Trophoblast cell (in vitro differentiated cells and primary cell): ENCODE measurements at regions not wholly inside any gene's neighbourhood (a gene's known extent, or its start where the extent isn't known, plus 50 kb on each side); places are given as distances from the start of the nearest gene placed in this dataset.
"Not testable (repeated sequence)": the region's sequence is repeated elsewhere in the genome, so short reads cannot be mapped to it uniquely, and the experiment has no call there.

Source experiments
- DNase-seq, 2 donors: peaks; one replicate each; pipeline ENCODE4 v3.0.0-alpha.2; 2016
- H2AFZ ChIP-seq: 2 replicates; pipeline ENCODE4 v1.6.1; 2013; ENCODE audit warnings: low read length, moderate library complexity, mild to moderate bottlenecking; ENCODE audit not compliant: insufficient read depth, poor library complexity
- H2AK5ac ChIP-seq: 2 replicates; pipeline ENCODE4 v1.6.1; 2013; ENCODE audit warnings: mild to moderate bottlenecking, low read length
- H2BK120ac ChIP-seq: 2 replicates; pipeline ENCODE4 v1.6.1; 2013; ENCODE audit warnings: low read length, mild to moderate bottlenecking, moderate library complexity; ENCODE audit not compliant: insufficient read depth, poor library complexity
- H2BK12ac ChIP-seq: 2 replicates; pipeline ENCODE4 v1.6.1; 2013; ENCODE audit warnings: mild to moderate bottlenecking, low read length, moderate library complexity
- H2BK5ac ChIP-seq: 2 replicates; pipeline ENCODE4 v1.6.1; 2013; ENCODE audit warnings: low read length, low read depth, moderate library complexity, mild to moderate bottlenecking; ENCODE audit not compliant: poor library complexity
- H3K14ac ChIP-seq: 2 replicates; pipeline ENCODE4 v1.6.1; 2013; ENCODE audit warnings: mild to moderate bottlenecking, low read length
- H3K18ac ChIP-seq: 2 replicates; pipeline ENCODE4 v1.6.1; 2013; ENCODE audit warnings: mild to moderate bottlenecking, low read length
- H3K23ac ChIP-seq: 2 replicates; pipeline ENCODE4 v1.6.1; 2013; ENCODE audit warnings: low read length
- H3K27ac ChIP-seq: 2 replicates; pipeline ENCODE4 v1.5.1; 2013; ENCODE audit warnings: low read depth, mild to moderate bottlenecking, inconsistent platforms, low read length, moderate library complexity
- H3K27me3 ChIP-seq: 2 replicates; pipeline ENCODE4 v1.6.1; 2013; ENCODE audit warnings: inconsistent platforms, mild to moderate bottlenecking, low read length, moderate library complexity; ENCODE audit not compliant: insufficient read depth
- H3K36me3 ChIP-seq, 2 experiments: 1 replicate in 1 of 2; 2 replicates in 1 of 2; pipeline ENCODE4 v1.6.1; 2013; ENCODE audit warnings: low read length in 2 of 2, mild to moderate bottlenecking in 2 of 2, moderate library complexity in 1 of 2; ENCODE audit not compliant: insufficient read depth in 2 of 2, control insufficient read depth in 1 of 2
- H3K4ac ChIP-seq: 2 replicates; pipeline ENCODE4 v1.6.1; 2013; ENCODE audit warnings: low read depth, mild to moderate bottlenecking, low read length, moderate library complexity
- H3K4me1 ChIP-seq, 2 experiments: 1 replicate in 1 of 2; 2 replicates in 1 of 2; pipeline ENCODE4 v1.6.1; 2013; ENCODE audit warnings: low read length in 2 of 2, mild to moderate bottlenecking in 2 of 2, moderate library complexity in 1 of 2; ENCODE audit not compliant: insufficient read depth in 2 of 2, control insufficient read depth in 1 of 2
- H3K4me2 ChIP-seq: 2 replicates; pipeline ENCODE4 v1.6.1; 2013; ENCODE audit warnings: inconsistent platforms, mild to moderate bottlenecking, low read length, moderate library complexity
- H3K4me3 ChIP-seq: 2 replicates; pipeline ENCODE4 v1.5.1; 2013; ENCODE audit warnings: mild to moderate bottlenecking, low read depth, low read length, inconsistent platforms
- H3K79me1 ChIP-seq: one replicate; pipeline ENCODE4 v1.6.1; 2013; ENCODE audit warnings: low read length
- H3K79me2 ChIP-seq: 2 replicates; pipeline ENCODE4 v1.6.1; 2013; ENCODE audit warnings: low read length, mild to moderate bottlenecking; ENCODE audit not compliant: control insufficient read depth, insufficient read depth, poor library complexity
- H3K9ac ChIP-seq: 2 replicates; pipeline ENCODE4 v1.6.1; 2013; ENCODE audit warnings: mild to moderate bottlenecking, low read length
- H3K9me3 ChIP-seq: 2 replicates; pipeline ENCODE4 v1.6.1; 2013; ENCODE audit warnings: low read depth, mild to moderate bottlenecking, control low read depth, inconsistent platforms, low read length; ENCODE audit not compliant: insufficient read depth
- H4K12ac ChIP-seq: 2 replicates; pipeline ENCODE4 v1.6.1; 2013; ENCODE audit warnings: low read depth, mild to moderate bottlenecking, low read length, moderate library complexity
- H4K8ac ChIP-seq: 2 replicates; pipeline ENCODE4 v1.6.1; 2013; ENCODE audit warnings: low read depth, mild to moderate bottlenecking, low read length, moderate library complexity
- H4K91ac ChIP-seq: one replicate; pipeline ENCODE4 v1.6.1; 2013; ENCODE audit warnings: low read depth, mild to moderate bottlenecking, low read length, moderate library complexity
- WGBS: extraction: QIAGEN DNeasy Blood & Tissue Kit; methylation state at CpG from one replicate; pipeline ENCODE4 v1.1.7; 2013; ENCODE audit warnings: missing lambda C conversion rate; ENCODE audit not compliant: insufficient read length, insufficient coverage; ENCODE audit errors: extremely low coverage; 5-methylcytosine and 5-hydroxymethylcytosine counted together

- no peak overlapping the region for H3K23ac ChIP-seq
- WGBS: no CpG with 5 or more reads among the region's 6 CpGs
- no peaks in the 10 kb centered on the region for H3K79me1 ChIP-seq
- no peak overlapping the region for H3K9ac ChIP-seq
- H2BK5ac ChIP-seq: no peak overlapping the region
- H2BK120ac ChIP-seq: no peak overlapping the region
- no peaks in the 10 kb centered on the region for H3K36me3 ChIP-seq
- no peak overlapping the region for H4K91ac ChIP-seq
- no peak overlapping the region for H3K14ac ChIP-seq
- no peak overlapping the region for H2BK12ac ChIP-seq
- H3K4me1 ChIP-seq: no peaks in the 10 kb centered on the region
- H3K79me2 ChIP-seq: no peaks in the 10 kb centered on the region
- H3K9me3 ChIP-seq: no peaks in the 10 kb centered on the region
- H2AK5ac ChIP-seq: no peak overlapping the region
- no peak overlapping the region for H3K4me3 ChIP-seq
- DNase-seq: no peak
- H3K27me3 ChIP-seq: no peaks in the 10 kb centered on the region
- H3K27ac ChIP-seq: no peak overlapping the region
- no peak overlapping the region for H4K12ac ChIP-seq
- H3K4me2 ChIP-seq: no peak overlapping the region
- H3K18ac ChIP-seq: no peak overlapping the region
- H3K4ac ChIP-seq: no peak overlapping the region
- H4K8ac ChIP-seq: no peak overlapping the region
- H2AFZ ChIP-seq: no peak overlapping the region
Measured at GRCh38 chr5:6106756-6107155, 271.6 kb downstream of the MED10 start.

GRCh38 chr5:6105320-6105719 is 273.0 kb downstream of the MED10 start:
- H3K18ac ChIP-seq: no peak overlapping the region

GRCh38 chr5:6096101-6096500 is 282.2 kb downstream of the MED10 start:
- H3K79me2 ChIP-seq: no peaks in the 10 kb centered on the region
- no peaks in the 10 kb centered on the region for H3K36me3 ChIP-seq
- H3K18ac ChIP-seq: no peak overlapping the region
- no peak overlapping the region for H3K4me3 ChIP-seq
- peaks cover 0 to 2% of the 10 kb centered on the region in 2 experiments for H3K4me1 ChIP-seq
- no peak overlapping the region for H3K23ac ChIP-seq
- no peak overlapping the region for H2AK5ac ChIP-seq
- DNase-seq: no peak
- H3K9ac ChIP-seq: no peak overlapping the region
- H3K14ac ChIP-seq: no peak overlapping the region
- no peak overlapping the region for H4K8ac ChIP-seq
- no peak overlapping the region for H3K4me2 ChIP-seq
- no CpG with 5 or more reads among the region's 3 CpGs for WGBS
- H3K79me1 ChIP-seq: no peaks in the 10 kb centered on the region
- peaks cover 4% of the 10 kb centered on the region for H3K9me3 ChIP-seq
- no peaks in the 10 kb centered on the region for H3K27me3 ChIP-seq
- no peak overlapping the region for H2BK120ac ChIP-seq
- H2BK12ac ChIP-seq: no peak overlapping the region
- H3K27ac ChIP-seq: no peak overlapping the region
- H4K12ac ChIP-seq: no peak overlapping the region
- H3K4ac ChIP-seq: no peak overlapping the region
- H2BK5ac ChIP-seq: no peak overlapping the region
- H2AFZ ChIP-seq: no peak overlapping the region
- no peak overlapping the region for H4K91ac ChIP-seq

More at GRCh38 chr5:6105320-6105719, 273.0 kb downstream of the MED10 start:
- Histone ChIP-seq H2AFZ (no peak overlapping the region), H3K14ac (no peak overlapping the region), H2BK120ac (no peak overlapping the region), H4K8ac (no peak overlapping the region), H2AK5ac (no peak overlapping the region), H3K23ac (no peak overlapping the region), H2BK12ac (no peak overlapping the region), H3K36me3 (no peaks in the 10 kb centered on the region), H2BK5ac (no peak overlapping the region), H3K4me2 (no peak overlapping the region), H3K79me1 (no peaks in the 10 kb centered on the region), H4K12ac (no peak overlapping the region), H3K79me2 (no peaks in the 10 kb centered on the region), H3K27ac (no peak overlapping the region), H3K9ac (no peak overlapping the region), H3K4me3 (no peak overlapping the region), H3K27me3 (no peaks in the 10 kb centered on the region), H3K9me3 (no peaks in the 10 kb centered on the region), H4K91ac (no peak overlapping the region), H3K4me1 (no peaks in the 10 kb centered on the region), H3K4ac (no peak overlapping the region)
- DNase-seq: no peak
- no CpG with 5 or more reads among the region's 4 CpGs for WGBS

- not testable (repeated sequence) for H3K79me1 ChIP-seq, H2BK120ac ChIP-seq, H2BK5ac ChIP-seq, H3K4me1 ChIP-seq, H3K4me2 ChIP-seq, H3K36me3 ChIP-seq, H3K27ac ChIP-seq, H3K23ac ChIP-seq, H2AK5ac ChIP-seq, H2BK12ac ChIP-seq, H4K12ac ChIP-seq, DNase-seq, H2AFZ ChIP-seq, H3K79me2 ChIP-seq, H3K18ac ChIP-seq, H3K4ac ChIP-seq, H4K91ac ChIP-seq, H3K9ac ChIP-seq, H3K4me3 ChIP-seq, H3K14ac ChIP-seq, H3K9me3 ChIP-seq, H3K27me3 ChIP-seq, H4K8ac ChIP-seq
- no CpG with 5 or more reads among the region's 1 CpG for WGBS
Measured at GRCh38 chr5:6094180-6094579, 284.2 kb downstream of the MED10 start.
